Activated naive CD4-positive, alpha-beta T cell treated with anti-CD3 and anti-CD28 coated beads, Interleukin-2, amount 50 U/mL, for 24 hours (primary cell): ENCODE measurements at regions not wholly inside any gene's neighbourhood (a gene's known extent, or its start where the extent isn't known, plus 50 kb on each side); places are given as distances from the start of the nearest gene placed in this dataset.

Experiments
- H3K27ac Mint-ChIP-seq: one replicate; pipeline ENCODE4 v1.8.0; 2021; ENCODE audit warnings: mild to moderate bottlenecking, mixed read lengths
- H3K27me3 Mint-ChIP-seq: one replicate; pipeline ENCODE4 v1.8.0; 2021; ENCODE audit warnings: mixed read lengths
- H3K36me3 Mint-ChIP-seq: one replicate; pipeline ENCODE4 v1.8.0; 2021; ENCODE audit warnings: mixed read lengths
- H3K4me1 Mint-ChIP-seq: one replicate; pipeline ENCODE4 v1.8.0; 2021; ENCODE audit warnings: mixed read lengths
- H3K4me3 Mint-ChIP-seq: one replicate; pipeline ENCODE4 v1.8.0; 2021; ENCODE audit warnings: mild to moderate bottlenecking, mixed read lengths
- H3K9me3 Mint-ChIP-seq: one replicate; pipeline ENCODE4 v1.8.0; 2021; ENCODE audit warnings: mixed read lengths

DNA sequence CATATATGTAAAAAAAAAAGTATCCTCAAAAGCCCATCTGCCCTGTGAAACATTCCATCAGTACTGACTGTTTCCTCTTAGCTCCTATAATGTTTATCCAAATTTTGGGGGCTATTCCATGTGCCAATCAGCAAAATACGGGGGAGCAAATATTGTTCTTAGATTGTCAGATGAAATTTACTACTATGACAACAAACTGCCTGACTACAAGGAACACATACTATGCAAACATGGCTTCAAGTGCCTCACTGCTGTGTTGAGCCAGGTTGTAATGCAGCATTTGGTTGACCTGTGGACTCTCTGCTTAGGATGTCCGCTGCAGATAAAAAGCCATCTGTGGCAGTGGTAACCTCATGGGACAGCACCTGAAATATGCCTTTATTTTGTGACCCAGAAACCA lies 98.2 kb upstream of the SCEL start:
- H3K27me3 Mint-ChIP-seq = no peaks in the 10 kb centered on the region
- no peak overlapping the region for H3K27ac Mint-ChIP-seq
- no peaks in the 10 kb centered on the region for H3K4me1 Mint-ChIP-seq
- no peaks in the 10 kb centered on the region for H3K9me3 Mint-ChIP-seq
- no peak overlapping the region for H3K4me3 Mint-ChIP-seq
- H3K36me3 Mint-ChIP-seq = no peaks in the 10 kb centered on the region

DNA sequence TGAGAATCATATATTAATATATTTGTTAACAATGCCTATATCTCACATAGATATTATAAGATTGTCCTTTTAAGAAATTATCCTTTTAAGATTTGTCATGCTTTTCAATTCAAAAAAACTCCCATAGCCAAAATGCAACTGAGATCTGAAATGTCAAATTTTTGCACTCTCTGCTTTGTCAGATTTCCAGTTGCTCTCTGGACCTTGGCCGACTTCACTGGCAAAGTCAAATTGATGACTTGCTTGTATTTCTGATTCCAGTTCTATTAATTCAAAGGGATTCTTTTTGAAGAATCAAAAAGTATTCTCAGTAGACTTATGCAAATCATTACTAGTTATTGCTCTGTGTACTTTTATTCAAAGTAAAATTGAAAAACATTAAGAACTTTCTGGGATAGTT lies 101.2 kb upstream of the SCEL start:
- peaks cover 5% of the 10 kb centered on the region for H3K9me3 Mint-ChIP-seq
- H3K27ac Mint-ChIP-seq = no peak overlapping the region
- H3K4me3 Mint-ChIP-seq = no peak overlapping the region
- H3K27me3 Mint-ChIP-seq = no peaks in the 10 kb centered on the region
- H3K4me1 Mint-ChIP-seq = peaks cover 3% of the 10 kb centered on the region
- H3K36me3 Mint-ChIP-seq = no peaks in the 10 kb centered on the region

DNA sequence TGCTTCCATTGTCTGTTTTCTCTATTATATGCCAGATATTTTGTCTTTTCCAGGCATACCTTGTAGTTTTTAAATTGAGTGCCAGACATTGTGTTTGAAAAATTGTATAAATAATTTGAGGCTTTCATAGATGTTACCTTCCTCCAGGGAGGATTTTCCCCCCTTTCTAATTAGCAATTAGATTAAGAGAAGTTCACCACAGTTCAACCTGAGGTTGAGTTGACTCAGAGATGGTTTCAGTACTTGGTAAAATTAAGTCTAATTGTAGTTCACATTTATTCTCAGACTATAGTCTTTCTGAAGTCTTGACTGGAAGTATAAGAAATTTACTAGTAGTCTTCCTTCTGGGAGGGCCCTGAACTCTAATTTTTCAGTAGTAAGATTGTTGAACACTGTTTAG lies 104.1 kb upstream of the SCEL start:
- peaks cover 5% of the 10 kb centered on the region for H3K9me3 Mint-ChIP-seq
- H3K4me1 Mint-ChIP-seq = peaks cover 3% of the 10 kb centered on the region
- H3K4me3 Mint-ChIP-seq = no peak overlapping the region
- no peak overlapping the region for H3K27ac Mint-ChIP-seq
- no peaks in the 10 kb centered on the region for H3K36me3 Mint-ChIP-seq
- H3K27me3 Mint-ChIP-seq = peaks cover 2% of the 10 kb centered on the region

DNA sequence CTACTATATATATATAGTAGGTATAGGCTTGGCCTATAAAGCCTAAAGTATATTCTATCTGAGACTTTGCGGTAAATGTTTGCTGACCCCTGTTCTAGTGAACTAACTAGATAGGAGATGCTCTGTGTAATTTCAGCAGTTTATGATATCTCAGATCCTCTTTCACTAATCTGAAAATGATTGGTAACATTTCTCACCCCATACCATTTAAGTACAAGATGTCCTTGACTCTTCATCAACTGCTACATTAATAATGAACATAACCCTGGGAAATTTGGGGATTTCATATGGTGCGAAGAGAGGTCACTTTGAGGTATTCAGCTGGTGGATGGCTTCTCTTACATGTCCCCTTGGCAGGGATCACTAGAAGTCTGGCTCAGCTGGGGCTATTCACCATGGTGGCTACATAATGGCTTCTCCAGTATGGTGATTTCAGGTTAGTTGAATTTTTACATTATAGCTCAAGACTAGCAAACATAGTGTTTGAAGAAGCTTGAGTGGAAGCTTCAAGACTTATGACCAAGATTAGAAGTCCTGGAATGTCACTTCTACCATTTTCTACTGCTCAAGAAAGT lies 103.6 kb upstream of the MYCBP2 start:
- H3K27me3 Mint-ChIP-seq = peaks cover 2% of the 10 kb centered on the region
- peaks cover 3% of the 10 kb centered on the region for H3K4me1 Mint-ChIP-seq
- H3K9me3 Mint-ChIP-seq = peaks cover 5% of the 10 kb centered on the region
- H3K4me3 Mint-ChIP-seq = no peak overlapping the region
- no peaks in the 10 kb centered on the region for H3K36me3 Mint-ChIP-seq
- no peak overlapping the region for H3K27ac Mint-ChIP-seq

DNA sequence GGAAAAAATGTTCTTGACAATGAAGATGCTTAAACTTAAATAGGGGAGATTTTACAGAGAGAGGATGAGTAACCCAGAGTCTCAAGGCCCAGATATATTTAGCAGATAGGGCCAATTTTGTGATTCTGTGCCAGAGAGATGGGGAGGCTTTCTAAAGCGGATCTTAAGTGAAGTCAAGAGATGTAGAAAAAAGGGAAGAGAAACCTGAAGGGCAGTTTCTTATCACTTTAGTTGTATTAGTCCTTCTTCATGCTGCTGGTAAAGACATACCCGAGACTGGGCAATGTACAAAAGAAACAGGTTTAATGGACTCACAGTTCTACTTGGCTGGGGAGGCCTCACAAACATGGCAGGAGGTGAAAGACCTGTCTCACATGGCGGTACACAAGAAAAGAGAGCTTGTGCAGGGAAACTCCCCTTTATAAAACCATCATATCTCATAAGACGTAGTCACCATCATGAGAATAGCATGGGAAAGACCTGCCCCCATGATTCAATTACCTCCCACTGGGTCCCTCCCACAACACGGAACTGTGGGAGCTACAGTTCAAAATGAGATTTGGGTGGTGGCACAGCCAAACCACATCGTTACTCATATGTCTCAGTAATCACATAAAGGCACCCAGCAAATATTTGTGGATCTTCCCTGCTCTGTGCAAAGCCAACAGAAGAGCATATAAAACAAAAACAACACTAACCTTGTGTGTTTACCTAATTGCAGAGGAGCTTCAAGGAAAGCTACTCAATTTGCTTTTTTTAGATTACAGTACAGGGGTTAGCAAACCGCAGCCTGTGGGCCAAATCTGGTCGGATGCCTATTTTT lies 102.6 kb upstream of the MYCBP2 start:
- H3K9me3 Mint-ChIP-seq = peaks cover 5% of the 10 kb centered on the region
- peaks cover 2% of the 10 kb centered on the region for H3K27me3 Mint-ChIP-seq
- H3K27ac Mint-ChIP-seq = peak overlapping the region; percentile 32
- peaks cover 3% of the 10 kb centered on the region for H3K4me1 Mint-ChIP-seq
- H3K4me3 Mint-ChIP-seq = no peak overlapping the region
- H3K36me3 Mint-ChIP-seq = no peaks in the 10 kb centered on the region

DNA sequence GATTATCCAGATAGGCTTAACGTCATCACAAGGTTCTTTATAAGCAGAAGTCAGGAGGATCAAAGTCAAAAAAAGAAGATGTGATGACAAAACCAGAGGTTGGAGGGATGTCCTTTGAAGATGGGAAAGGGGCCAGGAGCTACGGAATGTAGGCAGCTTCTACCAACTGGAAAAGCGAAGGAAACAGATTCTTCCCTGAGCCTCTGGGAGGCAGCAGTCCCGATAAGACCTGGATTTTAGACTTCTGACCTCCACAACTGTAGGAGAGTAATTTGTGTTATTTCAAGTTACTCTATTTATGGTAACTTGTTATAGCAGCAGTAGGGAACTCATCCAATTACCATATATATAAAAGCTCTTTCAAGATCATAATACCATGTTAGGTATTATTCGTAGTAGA lies 98.8 kb upstream of the MYCBP2 start:
- H3K27ac Mint-ChIP-seq = no peak overlapping the region

DNA sequence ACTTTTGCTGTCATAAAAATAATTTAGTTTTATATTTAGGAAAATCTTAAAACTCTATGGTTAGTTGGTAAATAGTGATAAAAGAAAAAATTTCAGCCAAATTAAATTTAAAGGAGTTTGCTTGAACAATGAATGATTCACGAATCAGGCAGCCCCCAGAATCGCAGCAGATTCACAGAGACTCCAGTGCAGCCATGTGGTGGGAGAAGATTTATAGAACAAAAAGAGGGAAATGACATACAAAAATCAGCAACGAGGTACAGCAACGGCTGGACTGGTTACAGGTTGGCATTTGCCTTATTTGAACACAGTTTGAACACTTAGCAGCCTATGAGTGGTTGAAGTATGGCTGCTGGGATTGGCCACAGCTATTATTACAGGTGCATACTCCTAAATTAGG lies 96.4 kb upstream of the MYCBP2 start:
- Mint-ChIP-seq H3K27me3 (peaks cover 2% of the 10 kb centered on the region), H3K4me3 (no peak overlapping the region), H3K4me1 (no peaks in the 10 kb centered on the region), H3K27ac (no peak overlapping the region), H3K9me3 (no peaks in the 10 kb centered on the region), H3K36me3 (peaks cover 1% of the 10 kb centered on the region)

More for the DNA sequence above, 98.8 kb upstream of the MYCBP2 start:
- Mint-ChIP-seq H3K9me3 (no peaks in the 10 kb centered on the region), H3K36me3 (no peaks in the 10 kb centered on the region), H3K4me3 (no peak overlapping the region), H3K4me1 (no peaks in the 10 kb centered on the region), H3K27me3 (peaks cover 2% of the 10 kb centered on the region)

DNA sequence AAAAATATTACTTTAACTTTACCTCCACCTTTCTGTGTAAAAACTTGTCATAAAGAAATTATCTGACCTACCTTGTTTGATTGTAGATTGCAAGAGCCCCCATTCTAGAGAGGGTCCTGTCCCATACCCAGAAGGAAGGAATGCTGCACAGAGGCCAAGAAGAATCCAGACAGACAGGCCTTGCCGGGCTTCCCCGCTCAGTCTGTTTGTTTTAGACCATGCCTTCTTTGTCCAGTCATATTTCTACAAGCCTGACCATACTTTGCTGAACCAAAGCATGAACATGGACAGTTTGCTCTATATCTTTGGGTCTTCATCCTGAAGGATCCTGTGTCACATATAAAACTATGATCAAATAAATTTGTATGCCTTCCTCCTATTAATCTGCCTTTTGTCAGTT lies 95.8 kb upstream of the MYCBP2 start:
- peaks cover 1% of the 10 kb centered on the region for H3K36me3 Mint-ChIP-seq
- no peak overlapping the region for H3K4me3 Mint-ChIP-seq
- H3K27me3 Mint-ChIP-seq = peaks cover 2% of the 10 kb centered on the region
- H3K4me1 Mint-ChIP-seq = no peaks in the 10 kb centered on the region
- no peak overlapping the region for H3K27ac Mint-ChIP-seq
- H3K9me3 Mint-ChIP-seq = no peaks in the 10 kb centered on the region

DNA sequence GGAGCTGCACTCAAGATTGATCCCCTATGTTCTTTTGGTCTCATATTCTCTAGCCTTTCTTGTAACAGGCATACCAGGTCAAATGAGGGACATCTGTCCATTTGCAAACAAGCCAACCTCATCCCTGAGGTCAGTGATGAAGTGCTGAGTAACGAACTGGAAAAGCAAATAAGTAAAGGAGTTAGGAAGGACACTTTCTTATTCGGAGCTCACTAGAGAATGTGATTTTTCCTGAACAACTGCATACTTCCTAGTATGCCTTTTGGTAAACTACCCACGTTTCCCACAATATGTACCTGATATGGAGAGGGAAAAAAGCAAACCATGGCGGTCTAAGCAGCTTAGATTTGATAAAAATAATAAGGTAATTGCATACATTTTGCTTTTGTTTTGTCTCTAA lies 91.0 kb upstream of the MYCBP2 start:
- Mint-ChIP-seq H3K27me3 (no peaks in the 10 kb centered on the region), H3K9me3 (no peaks in the 10 kb centered on the region), H3K4me3 (no peak overlapping the region), H3K36me3 (peaks cover 1% of the 10 kb centered on the region), H3K27ac (no peak overlapping the region), H3K4me1 (peaks cover 5% of the 10 kb centered on the region)

DNA sequence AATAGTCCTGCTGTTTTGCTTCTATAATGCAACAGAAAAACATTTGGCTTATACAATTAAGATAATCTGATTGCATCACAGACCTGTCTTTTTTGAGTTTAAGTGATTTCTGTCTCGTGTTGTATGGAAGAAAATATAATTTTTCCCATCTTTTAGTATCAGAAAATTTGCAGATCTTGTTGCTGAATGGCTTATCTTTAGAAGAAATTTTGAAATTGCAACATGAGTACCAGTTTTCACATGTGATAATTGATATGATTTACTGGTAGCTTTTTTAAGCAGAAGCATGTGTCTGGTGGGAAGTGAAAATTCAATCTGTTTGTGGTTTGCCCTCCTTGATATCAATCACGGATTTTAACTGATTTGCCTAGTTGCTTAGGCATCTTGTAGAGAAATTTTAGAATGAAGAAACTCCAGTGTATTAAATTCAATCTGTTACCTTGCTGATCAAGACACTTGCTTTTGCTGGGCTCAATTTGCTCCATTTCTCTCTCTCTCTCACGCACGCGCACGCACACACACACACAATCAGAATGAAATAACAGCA lies 89.8 kb upstream of the MYCBP2 start:
- Mint-ChIP-seq H3K4me1 (peaks cover 5% of the 10 kb centered on the region), H3K4me3 (no peak overlapping the region), H3K27me3 (no peaks in the 10 kb centered on the region), H3K36me3 (peaks cover 1% of the 10 kb centered on the region), H3K27ac (no peak overlapping the region), H3K9me3 (no peaks in the 10 kb centered on the region)

DNA sequence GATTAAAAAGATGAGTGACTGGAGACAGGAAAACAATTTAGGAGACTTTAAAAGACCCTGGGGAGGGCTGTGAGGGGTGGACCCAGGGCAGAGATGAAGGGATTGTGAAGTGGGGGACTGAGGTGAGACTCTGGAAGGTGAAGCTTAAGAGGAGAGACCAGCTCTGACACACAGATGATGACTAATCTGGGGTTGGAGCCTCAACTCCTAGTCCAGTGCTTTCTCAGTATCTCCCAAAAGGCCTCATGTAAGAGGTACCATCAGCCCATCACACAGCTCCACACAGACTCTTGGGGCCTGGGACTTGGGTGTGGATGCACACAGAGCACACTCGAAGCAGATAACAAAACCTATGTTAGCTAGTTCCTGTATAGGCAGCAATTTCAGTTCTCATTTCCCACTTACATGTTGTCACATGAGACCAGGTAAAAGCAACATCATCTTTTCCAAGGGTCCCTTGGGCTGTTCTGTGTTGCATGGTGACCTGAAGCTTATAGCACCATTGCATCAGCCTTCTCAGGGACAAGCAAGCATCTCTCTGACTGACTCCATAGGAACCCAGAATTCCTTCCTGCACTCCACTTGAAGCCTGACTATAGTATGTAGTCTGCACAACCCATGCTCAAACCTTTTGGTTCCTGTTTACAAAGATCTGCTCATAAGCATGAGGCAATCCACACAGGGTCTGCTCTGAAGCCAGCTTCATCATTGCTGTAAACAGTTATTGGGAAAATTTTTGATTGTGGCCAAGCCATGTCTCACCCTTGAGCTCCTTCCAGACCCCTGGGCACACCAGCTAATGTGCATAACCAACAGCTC lies 88.6 kb upstream of the MYCBP2 start:
- H3K4me1 Mint-ChIP-seq = peaks cover 5% of the 10 kb centered on the region
- no peaks in the 10 kb centered on the region for H3K9me3 Mint-ChIP-seq
- H3K27ac Mint-ChIP-seq = no peak overlapping the region
- H3K4me3 Mint-ChIP-seq = no peak overlapping the region
- H3K36me3 Mint-ChIP-seq = peaks cover 1% of the 10 kb centered on the region
- no peaks in the 10 kb centered on the region for H3K27me3 Mint-ChIP-seq

DNA sequence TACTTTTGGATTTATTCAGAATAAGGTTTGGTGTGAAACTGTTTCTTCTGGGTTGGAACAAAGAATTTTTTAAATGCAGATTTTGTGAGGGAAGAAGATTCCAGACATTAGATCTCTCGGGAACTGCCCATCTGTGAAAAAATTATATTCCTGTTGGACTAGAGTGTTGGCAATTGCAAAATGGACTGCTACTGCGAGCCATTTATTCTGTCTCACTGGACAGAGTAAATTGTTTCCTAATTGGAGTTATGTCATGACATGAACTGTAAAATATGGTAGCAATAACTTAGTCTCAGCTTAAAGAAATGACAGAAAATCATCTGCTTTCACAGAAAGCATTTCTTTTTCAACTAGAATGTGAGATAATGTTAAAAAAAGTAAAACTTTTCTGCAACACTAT lies 86.0 kb upstream of the MYCBP2 start:
- H3K27me3 Mint-ChIP-seq = no peaks in the 10 kb centered on the region
- H3K4me1 Mint-ChIP-seq = peaks cover 5% of the 10 kb centered on the region
- H3K36me3 Mint-ChIP-seq = peaks cover 1% of the 10 kb centered on the region
- H3K4me3 Mint-ChIP-seq = no peak overlapping the region
- H3K27ac Mint-ChIP-seq = no peak overlapping the region
- no peaks in the 10 kb centered on the region for H3K9me3 Mint-ChIP-seq

DNA sequence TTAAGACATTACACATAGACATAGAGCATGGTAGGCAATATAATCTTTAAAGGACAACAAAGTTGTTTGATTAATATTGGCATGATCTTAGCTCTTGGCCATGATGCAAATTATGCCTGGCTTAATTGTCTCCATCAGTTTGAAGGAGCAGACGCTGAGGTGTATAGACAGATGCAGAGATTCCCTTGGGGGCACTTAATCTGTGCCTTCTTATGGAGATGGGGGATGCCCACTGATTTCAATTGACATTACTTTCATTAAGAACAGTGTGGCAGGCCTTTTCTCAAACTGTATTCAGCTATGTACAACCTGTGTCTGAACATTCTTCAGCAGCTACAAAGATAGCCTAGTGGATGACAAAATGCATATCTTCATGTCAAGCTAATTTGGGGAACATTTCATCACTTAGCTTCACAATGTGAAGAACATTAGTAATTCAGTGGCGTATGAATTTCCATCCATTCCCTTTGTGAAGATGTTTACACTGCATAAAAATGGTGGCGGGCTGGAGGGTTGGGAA lies 85.3 kb upstream of the MYCBP2 start:
- Mint-ChIP-seq H3K9me3 (no peaks in the 10 kb centered on the region), H3K4me1 (peaks cover 5% of the 10 kb centered on the region), H3K27me3 (no peaks in the 10 kb centered on the region), H3K36me3 (peaks cover 1% of the 10 kb centered on the region), H3K27ac (no peak overlapping the region), H3K4me3 (no peak overlapping the region)

DNA sequence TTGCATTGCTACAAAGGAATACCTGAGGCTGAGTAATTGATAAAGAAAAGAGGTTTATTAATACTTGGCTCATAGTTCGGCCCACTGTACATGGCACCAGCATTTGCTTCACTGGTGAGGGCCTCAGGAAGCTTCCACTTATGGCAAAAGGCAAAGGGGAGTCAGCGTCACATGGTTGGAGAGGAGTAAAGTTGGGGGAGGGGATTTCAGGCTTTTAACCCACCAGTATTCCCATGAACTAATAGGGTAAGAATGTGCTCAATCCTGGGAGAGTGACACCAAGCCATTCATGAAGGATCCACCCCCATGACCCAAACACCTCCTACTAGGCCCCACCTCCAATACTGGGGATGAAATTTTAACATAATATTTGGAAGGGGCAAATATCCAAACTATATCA lies 82.5 kb upstream of the MYCBP2 start:
- H3K36me3 Mint-ChIP-seq = peaks cover 1% of the 10 kb centered on the region
- H3K27ac Mint-ChIP-seq = no peak overlapping the region
- no peaks in the 10 kb centered on the region for H3K9me3 Mint-ChIP-seq
- no peaks in the 10 kb centered on the region for H3K4me1 Mint-ChIP-seq
- H3K4me3 Mint-ChIP-seq = no peak overlapping the region
- no peaks in the 10 kb centered on the region for H3K27me3 Mint-ChIP-seq

DNA sequence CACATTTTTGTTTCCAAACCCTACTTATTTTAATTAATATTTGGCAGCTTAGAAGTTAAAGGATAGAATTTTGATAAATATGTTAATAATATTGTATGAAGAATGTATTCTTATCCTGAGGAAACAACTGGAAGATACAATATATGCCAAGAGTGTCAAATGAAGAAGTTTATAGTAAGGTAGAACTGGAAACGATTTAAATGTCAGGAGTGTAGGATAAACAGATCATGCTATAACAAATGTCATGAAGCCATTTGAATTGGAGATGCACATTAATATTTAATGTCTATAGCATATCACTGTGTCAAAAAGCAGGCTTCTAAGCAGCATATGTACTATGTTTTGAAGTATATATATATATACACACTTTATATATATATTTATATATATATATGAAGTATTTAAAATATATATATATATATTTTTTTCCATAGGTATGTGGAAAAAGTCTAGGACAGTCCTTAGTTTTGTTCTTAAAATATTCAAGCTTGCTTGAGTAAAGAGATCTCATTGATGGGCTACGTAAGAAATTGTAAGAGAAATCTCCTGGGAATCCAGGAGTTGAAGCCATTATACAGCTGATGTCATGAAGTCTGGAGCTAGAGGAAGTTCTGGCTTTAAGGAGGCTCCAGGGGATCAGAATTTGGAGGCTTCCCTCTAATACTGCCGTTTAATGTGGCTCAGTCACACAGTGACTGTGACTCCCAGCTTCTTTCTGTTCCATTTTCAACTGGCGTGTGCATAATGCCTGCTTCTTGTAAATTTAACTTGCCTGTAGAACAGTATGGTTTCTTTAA lies 79.9 kb upstream of the MYCBP2 start:
- H3K27me3 Mint-ChIP-seq = no peaks in the 10 kb centered on the region
- no peaks in the 10 kb centered on the region for H3K9me3 Mint-ChIP-seq
- peaks cover 1% of the 10 kb centered on the region for H3K36me3 Mint-ChIP-seq
- H3K27ac Mint-ChIP-seq = no peak overlapping the region
- no peaks in the 10 kb centered on the region for H3K4me1 Mint-ChIP-seq
- no peak overlapping the region for H3K4me3 Mint-ChIP-seq
